ENCODE measurements at regions not wholly inside any gene's neighbourhood (a gene's known extent, or its start where the extent isn't known, plus 50 kb on each side); places are given as distances from the start of the nearest gene placed in this dataset.

DNA sequence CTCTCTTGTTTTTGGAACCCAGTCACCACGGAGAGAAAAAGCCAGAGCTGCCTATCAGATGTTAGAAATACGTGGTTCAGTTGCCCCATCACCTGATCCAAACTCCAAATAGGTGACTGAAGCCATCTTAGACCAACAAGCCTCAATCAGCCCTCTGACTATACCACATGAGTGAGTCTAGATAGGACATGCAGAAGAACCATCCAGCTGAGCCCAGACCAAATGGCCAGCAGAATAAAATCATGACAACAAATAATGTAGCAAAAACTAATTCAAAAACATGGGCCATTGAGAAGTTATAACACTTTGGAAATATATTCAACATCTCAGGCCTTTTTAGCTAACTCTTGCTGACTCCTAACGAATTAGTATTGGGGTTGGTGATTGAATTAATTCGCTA is 348.4 kb upstream of the C1orf87 start:
- H3K27me3 ChIP-seq (ENCODE audit: control insufficient read depth in 4 of 4, insufficient read depth in 4 of 4, low read length in 3 of 4): no peaks in the 10 kb centered on the region
- H3K4me1 ChIP-seq (ENCODE audit: control insufficient read depth in 4 of 4, insufficient read depth in 4 of 4, low read length in 3 of 4): no peaks in the 10 kb centered on the region
- no peaks in the 10 kb centered on the region for H3K36me3 ChIP-seq (ENCODE audit: control insufficient read depth in 4 of 4, insufficient read depth in 3 of 4, low read depth in 1 of 4, low read length in 3 of 4)
- H3K9ac ChIP-seq (ENCODE audit: low read depth in 1 of 2, low read length in 2 of 2): no peak overlapping the region
- DNase-seq (ENCODE audit: low spot score): no peak
- no peaks in the 10 kb centered on the region for H3K9me3 ChIP-seq (ENCODE audit: control insufficient read depth in 4 of 4, low read length in 3 of 4)
- no peak overlapping the region for H3K27ac ChIP-seq (ENCODE audit: low read depth in 1 of 2, low read length in 2 of 2)
- TF ChIP-seq, protein P1, sequence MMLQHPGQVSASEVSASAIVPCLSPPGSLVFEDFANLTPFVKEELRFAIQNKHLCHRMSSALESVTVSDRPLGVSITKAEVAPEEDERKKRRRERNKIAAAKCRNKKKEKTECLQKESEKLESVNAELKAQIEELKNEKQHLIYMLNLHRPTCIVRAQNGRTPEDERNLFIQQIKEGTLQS (IDR thresholded peaks at IDR 0.05): no peak
- no peak for TF ChIP-seq EGR1 (IDR thresholded peaks at IDR 0.05; ENCODE audit: low read depth in 2 of 2)
- no peak for TF ChIP-seq YY1 (IDR thresholded peaks at IDR 0.05)
- TF ChIP-seq TAF1 (conservative IDR thresholded peaks at IDR 0.05): no peak
- TF ChIP-seq JUND (IDR thresholded peaks at IDR 0.05): no peak
- TF ChIP-seq FOXA2 (IDR thresholded peaks at IDR 0.05): no peak
- TF ChIP-seq, protein P2, sequence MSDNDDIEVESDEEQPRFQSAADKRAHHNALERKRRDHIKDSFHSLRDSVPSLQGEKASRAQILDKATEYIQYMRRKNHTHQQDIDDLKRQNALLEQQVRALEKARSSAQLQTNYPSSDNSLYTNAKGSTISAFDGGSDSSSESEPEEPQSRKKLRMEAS (IDR thresholded peaks at IDR 0.05): no peak
- no peak for TF ChIP-seq HNF4G (IDR thresholded peaks at IDR 0.05)
- TF ChIP-seq GABPA (IDR thresholded peaks at IDR 0.05 in 1 of 2, conservative IDR thresholded peaks at IDR 0.05 in 1 of 2): no peak
- TF ChIP-seq HNF4A (conservative IDR thresholded peaks at IDR 0.05): no peak
- TF ChIP-seq SP1 (IDR thresholded peaks at IDR 0.05): no peak
- no peak for TF ChIP-seq RXRA (IDR thresholded peaks at IDR 0.05)
- TF ChIP-seq, protein P3, sequence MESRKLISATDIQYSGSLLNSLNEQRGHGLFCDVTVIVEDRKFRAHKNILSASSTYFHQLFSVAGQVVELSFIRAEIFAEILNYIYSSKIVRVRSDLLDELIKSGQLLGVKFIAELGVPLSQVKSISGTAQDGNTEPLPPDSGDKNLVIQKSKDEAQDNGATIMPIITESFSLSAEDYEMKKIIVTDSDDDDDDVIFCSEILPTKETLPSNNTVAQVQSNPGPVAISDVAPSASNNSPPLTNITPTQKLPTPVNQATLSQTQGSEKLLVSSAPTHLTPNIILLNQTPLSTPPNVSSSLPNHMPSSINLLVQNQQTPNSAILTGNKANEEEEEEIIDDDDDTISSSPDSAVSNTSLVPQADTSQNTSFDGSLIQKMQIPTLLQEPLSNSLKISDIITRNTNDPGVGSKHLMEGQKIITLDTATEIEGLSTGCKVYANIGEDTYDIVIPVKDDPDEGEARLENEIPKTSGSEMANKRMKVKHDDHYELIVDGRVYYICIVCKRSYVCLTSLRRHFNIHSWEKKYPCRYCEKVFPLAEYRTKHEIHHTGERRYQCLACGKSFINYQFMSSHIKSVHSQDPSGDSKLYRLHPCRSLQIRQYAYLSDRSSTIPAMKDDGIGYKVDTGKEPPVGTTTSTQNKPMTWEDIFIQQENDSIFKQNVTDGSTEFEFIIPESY (IDR thresholded peaks at IDR 0.05): no peak
- TF ChIP-seq FOXA1 (IDR thresholded peaks at IDR 0.05): no peak
- TF ChIP-seq RAD21 (IDR thresholded peaks at IDR 0.05): no peak
- TF ChIP-seq, protein P4, sequence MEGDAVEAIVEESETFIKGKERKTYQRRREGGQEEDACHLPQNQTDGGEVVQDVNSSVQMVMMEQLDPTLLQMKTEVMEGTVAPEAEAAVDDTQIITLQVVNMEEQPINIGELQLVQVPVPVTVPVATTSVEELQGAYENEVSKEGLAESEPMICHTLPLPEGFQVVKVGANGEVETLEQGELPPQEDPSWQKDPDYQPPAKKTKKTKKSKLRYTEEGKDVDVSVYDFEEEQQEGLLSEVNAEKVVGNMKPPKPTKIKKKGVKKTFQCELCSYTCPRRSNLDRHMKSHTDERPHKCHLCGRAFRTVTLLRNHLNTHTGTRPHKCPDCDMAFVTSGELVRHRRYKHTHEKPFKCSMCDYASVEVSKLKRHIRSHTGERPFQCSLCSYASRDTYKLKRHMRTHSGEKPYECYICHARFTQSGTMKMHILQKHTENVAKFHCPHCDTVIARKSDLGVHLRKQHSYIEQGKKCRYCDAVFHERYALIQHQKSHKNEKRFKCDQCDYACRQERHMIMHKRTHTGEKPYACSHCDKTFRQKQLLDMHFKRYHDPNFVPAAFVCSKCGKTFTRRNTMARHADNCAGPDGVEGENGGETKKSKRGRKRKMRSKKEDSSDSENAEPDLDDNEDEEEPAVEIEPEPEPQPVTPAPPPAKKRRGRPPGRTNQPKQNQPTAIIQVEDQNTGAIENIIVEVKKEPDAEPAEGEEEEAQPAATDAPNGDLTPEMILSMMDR (IDR thresholded peaks at IDR 0.05; ENCODE audit: low read depth, low read length, missing input control): no peak
- TF ChIP-seq NR2F2 (IDR thresholded peaks at IDR 0.05): no peak
- TF ChIP-seq, protein P5, sequence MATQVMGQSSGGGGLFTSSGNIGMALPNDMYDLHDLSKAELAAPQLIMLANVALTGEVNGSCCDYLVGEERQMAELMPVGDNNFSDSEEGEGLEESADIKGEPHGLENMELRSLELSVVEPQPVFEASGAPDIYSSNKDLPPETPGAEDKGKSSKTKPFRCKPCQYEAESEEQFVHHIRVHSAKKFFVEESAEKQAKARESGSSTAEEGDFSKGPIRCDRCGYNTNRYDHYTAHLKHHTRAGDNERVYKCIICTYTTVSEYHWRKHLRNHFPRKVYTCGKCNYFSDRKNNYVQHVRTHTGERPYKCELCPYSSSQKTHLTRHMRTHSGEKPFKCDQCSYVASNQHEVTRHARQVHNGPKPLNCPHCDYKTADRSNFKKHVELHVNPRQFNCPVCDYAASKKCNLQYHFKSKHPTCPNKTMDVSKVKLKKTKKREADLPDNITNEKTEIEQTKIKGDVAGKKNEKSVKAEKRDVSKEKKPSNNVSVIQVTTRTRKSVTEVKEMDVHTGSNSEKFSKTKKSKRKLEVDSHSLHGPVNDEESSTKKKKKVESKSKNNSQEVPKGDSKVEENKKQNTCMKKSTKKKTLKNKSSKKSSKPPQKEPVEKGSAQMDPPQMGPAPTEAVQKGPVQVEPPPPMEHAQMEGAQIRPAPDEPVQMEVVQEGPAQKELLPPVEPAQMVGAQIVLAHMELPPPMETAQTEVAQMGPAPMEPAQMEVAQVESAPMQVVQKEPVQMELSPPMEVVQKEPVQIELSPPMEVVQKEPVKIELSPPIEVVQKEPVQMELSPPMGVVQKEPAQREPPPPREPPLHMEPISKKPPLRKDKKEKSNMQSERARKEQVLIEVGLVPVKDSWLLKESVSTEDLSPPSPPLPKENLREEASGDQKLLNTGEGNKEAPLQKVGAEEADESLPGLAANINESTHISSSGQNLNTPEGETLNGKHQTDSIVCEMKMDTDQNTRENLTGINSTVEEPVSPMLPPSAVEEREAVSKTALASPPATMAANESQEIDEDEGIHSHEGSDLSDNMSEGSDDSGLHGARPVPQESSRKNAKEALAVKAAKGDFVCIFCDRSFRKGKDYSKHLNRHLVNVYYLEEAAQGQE (IDR thresholded peaks at IDR 0.05): no peak
- WGBS: 71% methylated on average over 4 of the region's 4 CpGs
- no peak overlapping the region for H3K4me3 ChIP-seq (ENCODE audit: low read depth in 1 of 3, low read length in 3 of 3)
